ENCODE measurements at regions not wholly inside any gene's neighbourhood (a gene's known extent, or its start where the extent isn't known, plus 50 kb on each side); places are given as distances from the start of the nearest gene placed in this dataset.

- H3K4me3 ChIP-seq (ENCODE audit: low read depth, poor library complexity, severe bottlenecking): no peak overlapping the region
- TF ChIP-seq, protein P1, sequence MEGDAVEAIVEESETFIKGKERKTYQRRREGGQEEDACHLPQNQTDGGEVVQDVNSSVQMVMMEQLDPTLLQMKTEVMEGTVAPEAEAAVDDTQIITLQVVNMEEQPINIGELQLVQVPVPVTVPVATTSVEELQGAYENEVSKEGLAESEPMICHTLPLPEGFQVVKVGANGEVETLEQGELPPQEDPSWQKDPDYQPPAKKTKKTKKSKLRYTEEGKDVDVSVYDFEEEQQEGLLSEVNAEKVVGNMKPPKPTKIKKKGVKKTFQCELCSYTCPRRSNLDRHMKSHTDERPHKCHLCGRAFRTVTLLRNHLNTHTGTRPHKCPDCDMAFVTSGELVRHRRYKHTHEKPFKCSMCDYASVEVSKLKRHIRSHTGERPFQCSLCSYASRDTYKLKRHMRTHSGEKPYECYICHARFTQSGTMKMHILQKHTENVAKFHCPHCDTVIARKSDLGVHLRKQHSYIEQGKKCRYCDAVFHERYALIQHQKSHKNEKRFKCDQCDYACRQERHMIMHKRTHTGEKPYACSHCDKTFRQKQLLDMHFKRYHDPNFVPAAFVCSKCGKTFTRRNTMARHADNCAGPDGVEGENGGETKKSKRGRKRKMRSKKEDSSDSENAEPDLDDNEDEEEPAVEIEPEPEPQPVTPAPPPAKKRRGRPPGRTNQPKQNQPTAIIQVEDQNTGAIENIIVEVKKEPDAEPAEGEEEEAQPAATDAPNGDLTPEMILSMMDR (IDR thresholded peaks at IDR 0.05): no peak
- TF ChIP-seq POLR2A (IDR thresholded peaks at IDR 0.05): no peak
- no peak for DNase-seq (ENCODE audit: low spot score in 2 of 2)
- intact Hi-C loops (cut with DNase I; ENCODE audit: low total_unique reads): no loop called here
- WGBS, 2 donors: 73 to 82% methylated on average over 4 of the region's 4 CpGs
Observed at GRCh38 chr11:20211691-20212090, 51.4 kb upstream of the DBX1 start.
